ENCODE measurements at regions not wholly inside any gene's neighbourhood (a gene's known extent, or its start where the extent isn't known, plus 50 kb on each side); places are given as distances from the start of the nearest gene placed in this dataset.

DNA sequence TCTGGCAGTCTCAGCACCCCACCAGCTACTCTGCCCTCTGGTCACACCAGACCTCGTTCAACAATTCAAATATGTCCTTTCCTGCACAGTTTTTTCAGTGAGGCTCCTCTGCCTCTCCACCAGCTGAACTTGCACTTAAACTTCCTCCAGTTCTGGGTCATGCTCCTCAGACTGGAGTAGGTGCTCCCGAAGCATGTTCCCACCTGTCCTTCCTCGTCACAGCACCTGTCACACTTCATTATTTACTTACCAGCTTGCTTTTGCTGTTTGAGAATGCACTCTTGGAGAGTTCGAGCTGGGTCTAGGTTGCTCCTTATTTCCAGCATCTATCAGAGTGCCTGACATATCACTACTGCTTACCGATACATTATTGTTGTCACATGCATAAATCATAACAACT is 144.8 kb upstream of the TTC29 start:
- TF ChIP-seq CTCF (IDR thresholded peaks at IDR 0.05) = no peak
- TF ChIP-seq EP300 (IDR thresholded peaks at IDR 0.05) = no peak
